HL-60 (cell line): ENCODE measurements at regions not wholly inside any gene's neighbourhood (a gene's known extent, or its start where the extent isn't known, plus 50 kb on each side); places are given as distances from the start of the nearest gene placed in this dataset.

Source experiments
- CTCF ChIP-seq: IDR thresholded peaks from one replicate; pipeline ENCODE4 v1.5.1; 2011; ENCODE audit warnings: low read length, control low read depth, inconsistent platforms; ENCODE audit not compliant: insufficient read depth
- POLR2AphosphoS5 ChIP-seq: IDR thresholded peaks from 2 replicates; pipeline ENCODE4 v1.6.1; 2012; ENCODE audit warnings: low read depth
- REST ChIP-seq: IDR thresholded peaks from 2 replicates; pipeline ENCODE4 v1.6.1; 2012; ENCODE audit warnings: low read depth; ENCODE audit not compliant: insufficient replicate concordance
- SPI1 ChIP-seq: IDR thresholded peaks from 2 replicates; pipeline ENCODE4 v1.6.1; 2012; ENCODE audit warnings: low read depth, mild to moderate bottlenecking, borderline replicate concordance

GRCh38 chr12:129959889-129960288 is 56.1 kb upstream of the TMEM132D start:
- no peak for TF ChIP-seq SPI1
- TF ChIP-seq CTCF: no peak
- TF ChIP-seq POLR2AphosphoS5: no peak
- TF ChIP-seq REST: no peak
